ENCODE measurements at regions not wholly inside any gene's neighbourhood (a gene's known extent, or its start where the extent isn't known, plus 50 kb on each side); places are given as distances from the start of the nearest gene placed in this dataset.

- H3K9ac ChIP-seq (replicated peaks; ENCODE audit: extremely low read depth, insufficient read depth, low read length) = no peak overlapping the region
- BruUV-seq (replicated peaks) = no TSS peak
- dilution Hi-C loops (cut with MboI; ENCODE audit: extremely low pct_ligation_motif_present, low sequenced_read_pairs) (no loop called here), intact Hi-C loops (cut with micrococcal nuclease) (no loop called here)
- no peaks in the 10 kb centered on the region for H3K36me3 ChIP-seq (ENCODE audit: control insufficient read depth in 2 of 2, extremely low read depth in 1 of 2, insufficient read depth in 2 of 2, low read length in 2 of 2)
- TF ChIP-seq POLR2A (IDR thresholded peaks at IDR 0.05; ENCODE audit: low read depth, low read length) (no peak), FOS (IDR thresholded peaks at IDR 0.05; ENCODE audit: borderline replicate concordance, insufficient read depth, low read length) (no peak), POLR2AphosphoS5 (IDR thresholded peaks at IDR 0.05; ENCODE audit: insufficient read depth, low read depth, low read length) (no peak)
- no peaks in the 10 kb centered on the region for H4K20me1 ChIP-seq (replicated peaks; ENCODE audit: control insufficient read depth, extremely low read depth, insufficient read depth, low read length)
- no peaks in the 10 kb centered on the region for H3K79me2 ChIP-seq (ENCODE audit: control insufficient read depth, insufficient read depth, low read length)
- H3K9me1 ChIP-seq (replicated peaks; ENCODE audit: control insufficient read depth, extremely low read depth, insufficient read depth, low read length) = no peaks in the 10 kb centered on the region
- FAIRE-seq (no peak), DNase-seq (ENCODE audit: low read depth, low spot score) (no peak)
- no peak overlapping the region for H3K27ac ChIP-seq (ENCODE audit: insufficient read depth, low read depth, low read length)
- no peak overlapping the region for H3K4me2 ChIP-seq (ENCODE audit: insufficient read depth, low read length)
- no peaks in the 10 kb centered on the region for H3K27me3 ChIP-seq (ENCODE audit: control insufficient read depth in 2 of 2, insufficient read depth in 2 of 2, low read length in 2 of 2)
- no peak overlapping the region for H3K4me3 ChIP-seq (replicated peaks in 1 of 3; ENCODE audit: insufficient read depth in 1 of 3, low read depth in 1 of 3, low read length in 3 of 3)
- H3K9me3 ChIP-seq (replicated peaks; ENCODE audit: control insufficient read depth, insufficient read depth, low read length) = peaks cover 2% of the 10 kb centered on the region
- CTCF ChIA-PET = no interaction called here
- no peak overlapping the region for H2AFZ ChIP-seq (ENCODE audit: low read depth, low read length)
- H3K4me1 ChIP-seq (ENCODE audit: control insufficient read depth, extremely low read depth, insufficient read depth, low read length) = no peaks in the 10 kb centered on the region
- POLR2A ChIA-PET = no interaction called here
Observed at GRCh38 chr15:97425596-97425995, 534.9 kb upstream of the ARRDC4 start.

DNA sequence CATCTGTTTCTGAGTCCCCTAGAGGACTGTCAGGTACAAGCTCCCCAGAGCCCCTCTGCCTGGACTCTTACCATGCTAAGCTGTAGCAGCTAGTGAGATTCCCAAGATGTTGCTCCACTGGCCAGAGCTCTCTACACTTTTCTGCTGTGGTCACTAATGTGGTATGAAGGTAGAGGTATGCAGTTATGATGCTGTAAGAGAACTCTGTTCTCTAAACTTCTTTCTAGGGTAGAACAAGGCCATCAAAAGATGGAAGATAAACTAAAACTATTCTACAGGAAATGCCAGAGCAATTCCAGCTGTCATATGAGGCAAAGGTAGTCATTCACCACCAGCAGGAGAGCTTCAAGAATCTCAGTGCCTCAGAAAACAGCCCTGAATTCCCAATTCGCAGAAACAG is 517.4 kb upstream of the ARRDC4 start:
- Histone ChIP-seq H3K27me3 (ENCODE audit: control insufficient read depth in 2 of 2, insufficient read depth in 2 of 2, low read length in 2 of 2) (no peaks in the 10 kb centered on the region), H3K4me2 (ENCODE audit: insufficient read depth, low read length) (no peak overlapping the region), H3K9me3 (replicated peaks; ENCODE audit: control insufficient read depth, insufficient read depth, low read length) (no peaks in the 10 kb centered on the region), H3K27ac (ENCODE audit: insufficient read depth, low read depth, low read length) (no peak overlapping the region), H3K9me1 (replicated peaks; ENCODE audit: control insufficient read depth, extremely low read depth, insufficient read depth, low read length) (no peaks in the 10 kb centered on the region), H2AFZ (ENCODE audit: low read depth, low read length) (no peak overlapping the region), H3K9ac (replicated peaks; ENCODE audit: extremely low read depth, insufficient read depth, low read length) (no peak overlapping the region), H4K20me1 (replicated peaks; ENCODE audit: control insufficient read depth, extremely low read depth, insufficient read depth, low read length) (no peaks in the 10 kb centered on the region), H3K79me2 (ENCODE audit: control insufficient read depth, insufficient read depth, low read length) (no peaks in the 10 kb centered on the region), H3K36me3 (ENCODE audit: control insufficient read depth in 2 of 2, extremely low read depth in 1 of 2, insufficient read depth in 2 of 2, low read length in 2 of 2) (no peaks in the 10 kb centered on the region), H3K4me3 (replicated peaks in 1 of 3; ENCODE audit: insufficient read depth in 1 of 3, low read depth in 1 of 3, low read length in 3 of 3) (no peak overlapping the region), H3K4me1 (ENCODE audit: control insufficient read depth, extremely low read depth, insufficient read depth, low read length) (no peaks in the 10 kb centered on the region)
- FAIRE-seq = no peak
- POLR2A ChIA-PET = no interaction called here
- dilution Hi-C loops (cut with MboI; ENCODE audit: extremely low pct_ligation_motif_present, low sequenced_read_pairs) (no loop called here), intact Hi-C loops (cut with micrococcal nuclease) (no loop called here)
- CTCF ChIA-PET = interaction anchor here (0.9 kb wide), 1 partner anchor 76 kb away, joined by 3 read pairs; no protein-coding TSS in a partner anchor
- TF ChIP-seq MYC (IDR thresholded peaks at IDR 0.05; ENCODE audit: low read depth, low read length) (no peak), EZH2 (IDR thresholded peaks at IDR 0.05; ENCODE audit: borderline replicate concordance, low read depth, low read length, severe bottlenecking) (no peak), POLR2A (IDR thresholded peaks at IDR 0.05; ENCODE audit: low read depth, low read length) (no peak), FOS (IDR thresholded peaks at IDR 0.05; ENCODE audit: borderline replicate concordance, insufficient read depth, low read length) (no peak), CTCF (IDR thresholded peaks at IDR 0.05; ENCODE audit: extremely low read depth in 1 of 2, insufficient read depth in 1 of 2, low read depth in 1 of 2, low read length in 2 of 2) (no peak), GATA2 (IDR thresholded peaks at IDR 0.05; ENCODE audit: insufficient read depth, insufficient read length, low read depth, low read length) (no peak), MAX (IDR thresholded peaks at IDR 0.05; ENCODE audit: insufficient read depth, insufficient read length) (no peak)
- no peak for DNase-seq (ENCODE audit: low read depth, low spot score)
- no TSS peak for BruUV-seq (replicated peaks)

Data from endothelial cell of umbilical vein (primary cell).